ENCODE measurements at regions not wholly inside any gene's neighbourhood (a gene's known extent, or its start where the extent isn't known, plus 50 kb on each side); places are given as distances from the start of the nearest gene placed in this dataset.

GRCh38 chr2:238665919-238666318 lies 182.0 kb upstream of the TWIST2 start:
- H3K4me1 ChIP-seq (ENCODE audit: control insufficient read depth, insufficient read depth, low read length): no peaks in the 10 kb centered on the region
- no peaks in the 10 kb centered on the region for H3K9me3 ChIP-seq (ENCODE audit: control insufficient read depth, insufficient read depth, low read length)
- no peaks in the 10 kb centered on the region for H3K27me3 ChIP-seq (ENCODE audit: control insufficient read depth, insufficient read depth, low read length)
- no peak overlapping the region for H3K4me3 ChIP-seq (ENCODE audit: low read depth, low read length)
- no peaks in the 10 kb centered on the region for H3K36me3 ChIP-seq (ENCODE audit: control insufficient read depth, insufficient read depth, low read length)
- H3K9ac ChIP-seq (ENCODE audit: low read depth, low read length): no peak overlapping the region
- H3K27ac ChIP-seq (ENCODE audit: low read depth, low read length): no peak overlapping the region

GRCh38 chr2:238666543-238666942 lies 181.3 kb upstream of the TWIST2 start:
- Histone ChIP-seq H3K9ac (ENCODE audit: low read depth, low read length) (no peak overlapping the region), H3K9me3 (ENCODE audit: control insufficient read depth, insufficient read depth, low read length) (no peaks in the 10 kb centered on the region), H3K4me1 (ENCODE audit: control insufficient read depth, insufficient read depth, low read length) (no peaks in the 10 kb centered on the region), H3K27me3 (ENCODE audit: control insufficient read depth, insufficient read depth, low read length) (no peaks in the 10 kb centered on the region), H3K27ac (ENCODE audit: low read depth, low read length) (no peak overlapping the region), H3K36me3 (ENCODE audit: control insufficient read depth, insufficient read depth, low read length) (no peaks in the 10 kb centered on the region), H3K4me3 (ENCODE audit: low read depth, low read length) (no peak overlapping the region)

GRCh38 chr2:238667008-238667407 lies 180.9 kb upstream of the TWIST2 start:
- Histone ChIP-seq H3K4me3 (ENCODE audit: low read depth, low read length) (no peak overlapping the region), H3K9ac (ENCODE audit: low read depth, low read length) (no peak overlapping the region), H3K36me3 (ENCODE audit: control insufficient read depth, insufficient read depth, low read length) (no peaks in the 10 kb centered on the region), H3K27ac (ENCODE audit: low read depth, low read length) (no peak overlapping the region), H3K9me3 (ENCODE audit: control insufficient read depth, insufficient read depth, low read length) (no peaks in the 10 kb centered on the region), H3K27me3 (ENCODE audit: control insufficient read depth, insufficient read depth, low read length) (no peaks in the 10 kb centered on the region), H3K4me1 (ENCODE audit: control insufficient read depth, insufficient read depth, low read length) (no peaks in the 10 kb centered on the region)

- Histone ChIP-seq H3K9ac (ENCODE audit: low read depth, low read length) (no peak overlapping the region), H3K4me1 (ENCODE audit: control insufficient read depth, insufficient read depth, low read length) (no peaks in the 10 kb centered on the region), H3K9me3 (ENCODE audit: control insufficient read depth, insufficient read depth, low read length) (no peaks in the 10 kb centered on the region), H3K36me3 (ENCODE audit: control insufficient read depth, insufficient read depth, low read length) (no peaks in the 10 kb centered on the region), H3K27ac (ENCODE audit: low read depth, low read length) (no peak overlapping the region), H3K4me3 (ENCODE audit: low read depth, low read length) (no peak overlapping the region), H3K27me3 (ENCODE audit: control insufficient read depth, insufficient read depth, low read length) (no peaks in the 10 kb centered on the region)
Observed at GRCh38 chr2:238667639-238668038, 180.2 kb upstream of the TWIST2 start.

GRCh38 chr2:238668426-238668825 lies 179.5 kb upstream of the TWIST2 start:
- Histone ChIP-seq H3K9me3 (ENCODE audit: control insufficient read depth, insufficient read depth, low read length) (0 out of 2 replicates have a peak, but pooled peaks cover 1% of the 10 kb centered on the region), H3K36me3 (ENCODE audit: control insufficient read depth, insufficient read depth, low read length) (no peaks in the 10 kb centered on the region), H3K4me1 (ENCODE audit: control insufficient read depth, insufficient read depth, low read length) (no peaks in the 10 kb centered on the region), H3K27ac (ENCODE audit: low read depth, low read length) (no peak overlapping the region), H3K9ac (ENCODE audit: low read depth, low read length) (no peak overlapping the region), H3K4me3 (ENCODE audit: low read depth, low read length) (no peak overlapping the region), H3K27me3 (ENCODE audit: control insufficient read depth, insufficient read depth, low read length) (no peaks in the 10 kb centered on the region)

GRCh38 chr2:238669046-238669445 lies 178.8 kb upstream of the TWIST2 start:
- H3K4me3 ChIP-seq (ENCODE audit: low read depth, low read length): no peak overlapping the region
- no peaks in the 10 kb centered on the region for H3K36me3 ChIP-seq (ENCODE audit: control insufficient read depth, insufficient read depth, low read length)
- no peak overlapping the region for H3K27ac ChIP-seq (ENCODE audit: low read depth, low read length)
- H3K27me3 ChIP-seq (ENCODE audit: control insufficient read depth, insufficient read depth, low read length): no peaks in the 10 kb centered on the region
- H3K9ac ChIP-seq (ENCODE audit: low read depth, low read length): no peak overlapping the region
- no peaks in the 10 kb centered on the region for H3K4me1 ChIP-seq (ENCODE audit: control insufficient read depth, insufficient read depth, low read length)
- 0 out of 2 replicates have a peak, but pooled peaks cover 5% of the 10 kb centered on the region for H3K9me3 ChIP-seq (ENCODE audit: control insufficient read depth, insufficient read depth, low read length)

GRCh38 chr2:238669581-238670080 lies 178.3 kb upstream of the TWIST2 start:
- H3K4me1 ChIP-seq (ENCODE audit: control insufficient read depth, insufficient read depth, low read length): no peaks in the 10 kb centered on the region
- no peaks in the 10 kb centered on the region for H3K27me3 ChIP-seq (ENCODE audit: control insufficient read depth, insufficient read depth, low read length)
- no peak overlapping the region for H3K27ac ChIP-seq (ENCODE audit: low read depth, low read length)
- H3K4me3 ChIP-seq (ENCODE audit: low read depth, low read length): no peak overlapping the region
- no peak overlapping the region for H3K9ac ChIP-seq (ENCODE audit: low read depth, low read length)
- H3K9me3 ChIP-seq (ENCODE audit: control insufficient read depth, insufficient read depth, low read length): 0 out of 2 replicates have a peak, but pooled peaks cover 5% of the 10 kb centered on the region
- no peaks in the 10 kb centered on the region for H3K36me3 ChIP-seq (ENCODE audit: control insufficient read depth, insufficient read depth, low read length)

GRCh38 chr2:238670111-238670585 lies 177.7 kb upstream of the TWIST2 start:
- Histone ChIP-seq H3K4me3 (ENCODE audit: low read depth, low read length) (no peak overlapping the region), H3K27me3 (ENCODE audit: control insufficient read depth, insufficient read depth, low read length) (no peaks in the 10 kb centered on the region), H3K9me3 (ENCODE audit: control insufficient read depth, insufficient read depth, low read length) (0 out of 2 replicates have a peak, but pooled peaks cover 5% of the 10 kb centered on the region), H3K4me1 (ENCODE audit: control insufficient read depth, insufficient read depth, low read length) (no peaks in the 10 kb centered on the region), H3K9ac (ENCODE audit: low read depth, low read length) (no peak overlapping the region), H3K27ac (ENCODE audit: low read depth, low read length) (no peak overlapping the region), H3K36me3 (ENCODE audit: control insufficient read depth, insufficient read depth, low read length) (no peaks in the 10 kb centered on the region)

GRCh38 chr2:238682536-238682935 lies 165.3 kb upstream of the TWIST2 start:
- no peak overlapping the region for H3K27ac ChIP-seq (ENCODE audit: low read depth, low read length)
- H3K9me3 ChIP-seq (ENCODE audit: control insufficient read depth, insufficient read depth, low read length): no peaks in the 10 kb centered on the region; the same call in 1 of the 2 replicates

GRCh38 chr2:238684362-238685326 lies 163.2 kb upstream of the TWIST2 start:
- Histone ChIP-seq H3K36me3 (ENCODE audit: control insufficient read depth, insufficient read depth, low read length) (no peaks in the 10 kb centered on the region), H3K27me3 (ENCODE audit: control insufficient read depth, insufficient read depth, low read length) (no peaks in the 10 kb centered on the region), H3K9me3 (ENCODE audit: control insufficient read depth, insufficient read depth, low read length) (no peaks in the 10 kb centered on the region; the same call in 1 of the 2 replicates), H3K9ac (ENCODE audit: low read depth, low read length) (no peak overlapping the region), H3K4me1 (ENCODE audit: control insufficient read depth, insufficient read depth, low read length) (no peaks in the 10 kb centered on the region), H3K27ac (ENCODE audit: low read depth, low read length) (no peak overlapping the region), H3K4me3 (ENCODE audit: low read depth, low read length) (no peak overlapping the region)

More at GRCh38 chr2:238682536-238682935, 165.3 kb upstream of the TWIST2 start:
- H3K4me1 ChIP-seq (ENCODE audit: control insufficient read depth, insufficient read depth, low read length): no peaks in the 10 kb centered on the region
- no peak overlapping the region for H3K4me3 ChIP-seq (ENCODE audit: low read depth, low read length)
- no peaks in the 10 kb centered on the region for H3K36me3 ChIP-seq (ENCODE audit: control insufficient read depth, insufficient read depth, low read length)
- no peaks in the 10 kb centered on the region for H3K27me3 ChIP-seq (ENCODE audit: control insufficient read depth, insufficient read depth, low read length)
- no peak overlapping the region for H3K9ac ChIP-seq (ENCODE audit: low read depth, low read length)

GRCh38 chr2:238685327-238685709 lies 162.6 kb upstream of the TWIST2 start:
- Histone ChIP-seq H3K4me3 (ENCODE audit: low read depth, low read length) (no peak overlapping the region), H3K4me1 (ENCODE audit: control insufficient read depth, insufficient read depth, low read length) (no peaks in the 10 kb centered on the region), H3K36me3 (ENCODE audit: control insufficient read depth, insufficient read depth, low read length) (no peaks in the 10 kb centered on the region), H3K9ac (ENCODE audit: low read depth, low read length) (no peak overlapping the region), H3K27me3 (ENCODE audit: control insufficient read depth, insufficient read depth, low read length) (no peaks in the 10 kb centered on the region), H3K27ac (ENCODE audit: low read depth, low read length) (no peak overlapping the region), H3K9me3 (ENCODE audit: control insufficient read depth, insufficient read depth, low read length) (no peaks in the 10 kb centered on the region; the same call in 1 of the 2 replicates)

Data from HUES48 (cell line).